ENCODE measurements at regions not wholly inside any gene's neighbourhood (a gene's known extent, or its start where the extent isn't known, plus 50 kb on each side); places are given as distances from the start of the nearest gene placed in this dataset.
A peak's percentile ranks its signal among the peaks of the same experiment; 100 is the strongest.

- intact Hi-C loops (cut with DNase I): no loop called here
- no peak for DNase-seq (ENCODE audit: low spot score)
- ATAC-seq: no peak
Measured at GRCh38 chr4:65917486-65917885, 247.2 kb upstream of the EPHA5 start.

GRCh38 chr4:65911720-65912119 is 241.4 kb upstream of the EPHA5 start:
- DNase-seq (ENCODE audit: low spot score) (no peak), ATAC-seq (no peak)
- intact Hi-C loops (cut with DNase I): no loop called here

GRCh38 chr4:65893957-65894755 is 223.9 kb upstream of the EPHA5 start:
- ATAC-seq (no peak), DNase-seq (ENCODE audit: low spot score) (no peak)
- intact Hi-C loops (cut with DNase I): no loop called here

GRCh38 chr4:65893271-65893670 is 223.0 kb upstream of the EPHA5 start:
- ATAC-seq: no peak
- intact Hi-C loops (cut with DNase I): no loop called here
- DNase-seq (ENCODE audit: low spot score): no peak

GRCh38 chr4:65880594-65880993 is 210.3 kb upstream of the EPHA5 start:
- intact Hi-C loops (cut with DNase I): no loop called here

GRCh38 chr4:65868096-65868824 is 198.0 kb upstream of the EPHA5 start:
- ATAC-seq (no peak), DNase-seq (ENCODE audit: low spot score) (no peak)
- intact Hi-C loops (cut with DNase I): no loop called here

More at GRCh38 chr4:65880594-65880993, 210.3 kb upstream of the EPHA5 start:
- no peak for ATAC-seq
- no peak for DNase-seq (ENCODE audit: low spot score)

- ATAC-seq: no peak
- no peak for DNase-seq (ENCODE audit: low spot score)
- intact Hi-C loops (cut with DNase I): no loop called here
Measured at GRCh38 chr4:65865489-65865888, 195.2 kb upstream of the EPHA5 start.

- no peak for ATAC-seq
- intact Hi-C loops (cut with DNase I): no loop called here
- no peak for DNase-seq (ENCODE audit: low spot score)
Measured at GRCh38 chr4:65861993-65862392, 191.7 kb upstream of the EPHA5 start.

GRCh38 chr4:65845199-65845773 is 175.0 kb upstream of the EPHA5 start:
- no peak for ATAC-seq
- intact Hi-C loops (cut with DNase I): no loop called here

GRCh38 chr4:65839164-65839931 is 169.1 kb upstream of the EPHA5 start:
- ATAC-seq (no peak), DNase-seq (ENCODE audit: low spot score) (no peak)
- intact Hi-C loops (cut with DNase I): no loop called here

More at GRCh38 chr4:65845199-65845773, 175.0 kb upstream of the EPHA5 start:
- DNase-seq (ENCODE audit: low spot score): no peak

- intact Hi-C loops (cut with DNase I): no loop called here
- DNase-seq (ENCODE audit: low spot score) (no peak), ATAC-seq (no peak)
Measured at GRCh38 chr4:65834707-65835106, 164.4 kb upstream of the EPHA5 start.

GRCh38 chr4:65831828-65832227 is 161.5 kb upstream of the EPHA5 start:
- ATAC-seq (no peak), DNase-seq (ENCODE audit: low spot score) (no peak)
- intact Hi-C loops (cut with DNase I): no loop called here

GRCh38 chr4:65825116-65825753 is 154.9 kb upstream of the EPHA5 start:
- intact Hi-C loops (cut with DNase I): no loop called here
- no peak for ATAC-seq
- DNase-seq (ENCODE audit: low spot score): no peak

- intact Hi-C loops (cut with DNase I): no loop called here
- no peak for DNase-seq (ENCODE audit: low spot score)
- ATAC-seq: no peak
Measured at GRCh38 chr4:65819192-65819591, 148.9 kb upstream of the EPHA5 start.

GRCh38 chr4:65805936-65806335 is 135.6 kb upstream of the EPHA5 start:
- intact Hi-C loops (cut with DNase I): no loop called here
- DNase-seq (ENCODE audit: low spot score): no peak
- ATAC-seq: no peak

- DNase-seq (ENCODE audit: low spot score) (no peak), ATAC-seq (no peak)
- intact Hi-C loops (cut with DNase I): no loop called here
Measured at GRCh38 chr4:65799513-65799912, 129.2 kb upstream of the EPHA5 start.

GRCh38 chr4:65798498-65799127 is 128.3 kb upstream of the EPHA5 start:
- ATAC-seq (no peak), DNase-seq (ENCODE audit: low spot score) (no peak)
- intact Hi-C loops (cut with DNase I): no loop called here

GRCh38 chr4:65791812-65792308 is 121.6 kb upstream of the EPHA5 start:
- ATAC-seq: peak; percentile 68
- no peak for DNase-seq (ENCODE audit: low spot score)
- intact Hi-C loops (cut with DNase I): no loop called here

All from sciatic nerve (tissue), 2 donors.